KMS-11 (cell line): ENCODE measurements at regions not wholly inside any gene's neighbourhood (a gene's known extent, or its start where the extent isn't known, plus 50 kb on each side); places are given as distances from the start of the nearest gene placed in this dataset.

ENCODE experiments used
- H2AFZ ChIP-seq: fragments of 200-600 bp; sonication (generic); 2 replicates; pipeline ENCODE4 v1.6.1; 2016; ENCODE audit warnings: antibody characterized with exemption, mixed run types, low read depth
- H3K27ac ChIP-seq: fragments of 200-600 bp; sonication (generic); 2 replicates; pipeline ENCODE4 v1.6.1; 2016; ENCODE audit warnings: mild to moderate bottlenecking, mixed run types
- H3K27me3 ChIP-seq: fragments of 200-600 bp; sonication (generic); 2 replicates; pipeline ENCODE4 v1.6.1; 2017; ENCODE audit warnings: mild to moderate bottlenecking, low read depth, mixed run types, moderate library complexity; ENCODE audit not compliant: insufficient read depth
- H3K36me3 ChIP-seq: fragments of 200-600 bp; sonication (generic); 2 replicates; pipeline ENCODE4 v1.6.1; 2017; ENCODE audit warnings: mild to moderate bottlenecking, mixed run types; ENCODE audit not compliant: insufficient read depth
- H3K4me1 ChIP-seq: fragments of 200-600 bp; sonication (generic); 2 replicates; pipeline ENCODE4 v1.6.1; 2016; ENCODE audit warnings: mild to moderate bottlenecking, low read depth, mixed run types; ENCODE audit not compliant: poor library complexity, severe bottlenecking
- H3K4me2 ChIP-seq: fragments of 200-600 bp; sonication (generic); 2 replicates; pipeline ENCODE4 v1.7.0; 2016; ENCODE audit warnings: mild to moderate bottlenecking, mixed run types
- H3K4me3 ChIP-seq: fragments of 200-600 bp; sonication (generic); IDR thresholded peaks from 2 replicates; pipeline ENCODE4 v1.6.1; 2017; ENCODE audit warnings: low read depth, low read length, mixed read lengths; ENCODE audit not compliant: insufficient read depth
- H3K79me2 ChIP-seq: fragments of 200-600 bp; sonication (generic); 2 replicates; pipeline ENCODE4 v1.6.1; 2016; ENCODE audit warnings: low read depth, mixed run types; ENCODE audit not compliant: insufficient read depth
- H3K9ac ChIP-seq: fragments of 200-600 bp; sonication (generic); 2 replicates; pipeline ENCODE4 v1.6.1; 2016; ENCODE audit warnings: mild to moderate bottlenecking, mixed run types
- H4K20me1 ChIP-seq: fragments of 200-600 bp; sonication (generic); 2 replicates; pipeline ENCODE4 v1.6.1; 2016; ENCODE audit warnings: mild to moderate bottlenecking, mixed run types; ENCODE audit not compliant: insufficient read depth
- TF ChIP-seq, protein P1 (sequence below): fragments of 200-600 bp; sonication (generic); conservative IDR thresholded peaks from 2 replicates; pipeline ENCODE4 v1.6.1; 2017; ENCODE audit warnings: low read depth, mild to moderate bottlenecking, antibody characterized with exemption, low read length, moderate library complexity, mixed read lengths

DNA sequence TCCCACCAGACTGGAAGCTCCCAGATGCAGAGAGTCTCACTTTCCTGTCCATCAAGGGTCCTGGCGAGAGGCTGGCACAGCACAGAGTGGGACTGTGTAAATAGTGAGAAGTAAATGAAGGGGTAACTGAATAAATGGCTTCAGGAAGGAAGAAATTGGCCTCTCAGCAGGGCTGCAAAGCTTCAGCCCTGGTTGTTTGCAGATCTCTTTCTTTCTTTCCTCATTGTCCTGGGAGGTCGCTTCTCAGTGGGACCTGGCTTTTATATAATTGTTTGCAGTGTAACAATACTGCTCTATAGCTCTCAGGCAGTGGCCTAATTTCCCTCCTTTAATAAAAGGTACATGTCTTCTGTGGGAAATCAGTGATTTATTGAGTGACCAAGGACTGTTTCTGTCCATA is 74.9 kb upstream of the GPR45 start:
- Histone ChIP-seq H3K4me2 (no peak overlapping the region), H3K27ac (no peak overlapping the region), H3K9ac (no peak overlapping the region), H3K79me2 (no peaks in the 10 kb centered on the region), H3K4me1 (no peaks in the 10 kb centered on the region), H3K36me3 (no peaks in the 10 kb centered on the region), H4K20me1 (no peaks in the 10 kb centered on the region), H3K27me3 (no peaks in the 10 kb centered on the region), H3K4me3 (no peak overlapping the region), H2AFZ (no peak overlapping the region)
- TF ChIP-seq, protein P1, sequence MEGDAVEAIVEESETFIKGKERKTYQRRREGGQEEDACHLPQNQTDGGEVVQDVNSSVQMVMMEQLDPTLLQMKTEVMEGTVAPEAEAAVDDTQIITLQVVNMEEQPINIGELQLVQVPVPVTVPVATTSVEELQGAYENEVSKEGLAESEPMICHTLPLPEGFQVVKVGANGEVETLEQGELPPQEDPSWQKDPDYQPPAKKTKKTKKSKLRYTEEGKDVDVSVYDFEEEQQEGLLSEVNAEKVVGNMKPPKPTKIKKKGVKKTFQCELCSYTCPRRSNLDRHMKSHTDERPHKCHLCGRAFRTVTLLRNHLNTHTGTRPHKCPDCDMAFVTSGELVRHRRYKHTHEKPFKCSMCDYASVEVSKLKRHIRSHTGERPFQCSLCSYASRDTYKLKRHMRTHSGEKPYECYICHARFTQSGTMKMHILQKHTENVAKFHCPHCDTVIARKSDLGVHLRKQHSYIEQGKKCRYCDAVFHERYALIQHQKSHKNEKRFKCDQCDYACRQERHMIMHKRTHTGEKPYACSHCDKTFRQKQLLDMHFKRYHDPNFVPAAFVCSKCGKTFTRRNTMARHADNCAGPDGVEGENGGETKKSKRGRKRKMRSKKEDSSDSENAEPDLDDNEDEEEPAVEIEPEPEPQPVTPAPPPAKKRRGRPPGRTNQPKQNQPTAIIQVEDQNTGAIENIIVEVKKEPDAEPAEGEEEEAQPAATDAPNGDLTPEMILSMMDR, result no peak

DNA sequence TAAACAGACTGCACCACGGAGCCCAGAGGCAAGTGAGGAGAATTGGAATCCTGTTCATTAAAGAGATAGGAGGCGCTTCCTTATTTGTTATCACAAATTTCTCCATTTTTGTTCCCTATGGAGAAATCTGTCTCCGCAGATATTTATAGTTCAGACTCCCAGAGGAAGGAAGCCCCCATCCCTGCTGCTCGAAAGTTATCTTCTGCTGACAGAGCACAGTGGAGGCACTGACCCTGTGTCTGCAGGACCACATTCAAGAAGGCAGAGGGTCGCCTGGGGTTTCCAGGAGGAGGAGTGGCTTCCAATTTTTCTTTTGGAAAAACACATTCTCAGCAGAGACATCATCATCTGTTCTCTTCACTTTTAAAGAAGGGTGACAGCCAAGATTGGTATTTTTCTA is 73.0 kb upstream of the GPR45 start:
- no peak overlapping the region for H3K27ac ChIP-seq
- H3K4me1 ChIP-seq, result no peaks in the 10 kb centered on the region
- H4K20me1 ChIP-seq, result no peaks in the 10 kb centered on the region
- no peak overlapping the region for H3K4me2 ChIP-seq
- H3K36me3 ChIP-seq, result no peaks in the 10 kb centered on the region
- H3K27me3 ChIP-seq, result no peaks in the 10 kb centered on the region
- H3K4me3 ChIP-seq, result no peak overlapping the region
- TF ChIP-seq, protein P1, result no peak
- H2AFZ ChIP-seq, result no peak overlapping the region
- H3K9ac ChIP-seq, result no peak overlapping the region
- no peaks in the 10 kb centered on the region for H3K79me2 ChIP-seq

DNA sequence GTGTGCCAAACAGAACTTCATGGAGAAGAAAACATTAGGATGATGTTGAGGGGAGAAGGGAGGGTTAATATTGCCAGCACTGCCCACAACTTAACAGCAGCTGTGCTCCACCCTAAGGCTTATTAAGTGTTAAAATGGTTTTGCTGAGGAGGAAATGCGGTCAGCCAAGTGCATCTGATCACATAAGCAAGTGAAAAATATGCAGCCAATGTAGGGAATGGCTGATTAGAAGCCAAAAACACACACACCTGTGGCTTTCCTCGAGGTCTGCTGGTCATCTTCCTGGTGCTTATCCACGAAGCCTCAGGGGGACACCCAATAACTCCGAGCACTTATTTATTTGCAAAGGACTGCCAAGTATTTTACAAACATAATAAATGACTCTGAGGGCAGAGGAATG is 66.3 kb upstream of the GPR45 start:
- Histone ChIP-seq H3K36me3 (no peaks in the 10 kb centered on the region), H2AFZ (peak overlapping the region; percentile 41; the same call in 1 of the 2 replicates), H3K4me3 (no peak overlapping the region), H3K4me2 (peak overlapping the region; percentile 25; the same call in 1 of the 2 replicates), H3K79me2 (no peaks in the 10 kb centered on the region), H3K4me1 (peaks cover 18% of the 10 kb centered on the region), H3K27me3 (no peaks in the 10 kb centered on the region), H3K27ac (no peak overlapping the region), H3K9ac (no peak overlapping the region), H4K20me1 (no peaks in the 10 kb centered on the region)
- TF ChIP-seq, protein P1, result no peak

DNA sequence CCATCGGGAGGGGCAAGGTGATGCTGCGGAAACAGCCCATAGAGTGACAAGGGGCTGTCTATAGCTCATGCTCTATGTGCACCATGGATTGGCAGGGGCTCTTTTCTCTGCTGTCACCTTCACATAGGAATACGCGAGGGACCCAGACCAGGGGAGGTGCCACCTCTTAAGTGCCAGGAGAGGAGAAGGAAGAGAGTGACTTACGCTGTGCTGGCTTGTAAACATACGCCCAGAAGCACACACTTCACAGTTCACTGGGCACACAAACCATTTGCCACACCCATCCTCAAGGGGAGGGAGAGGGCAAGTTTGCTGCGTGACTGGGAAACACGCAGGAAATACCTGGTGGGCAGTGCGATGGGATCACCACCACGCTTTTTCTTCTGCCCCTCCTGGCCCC is 65.1 kb upstream of the GPR45 start:
- H3K4me2 ChIP-seq, result no peak overlapping the region
- H3K27ac ChIP-seq, result no peak overlapping the region
- no peak overlapping the region for H3K9ac ChIP-seq
- no peak overlapping the region for H3K4me3 ChIP-seq
- no peaks in the 10 kb centered on the region for H3K27me3 ChIP-seq
- H3K79me2 ChIP-seq, result no peaks in the 10 kb centered on the region
- no peaks in the 10 kb centered on the region for H3K36me3 ChIP-seq
- H4K20me1 ChIP-seq, result no peaks in the 10 kb centered on the region
- H3K4me1 ChIP-seq, result peaks cover 18% of the 10 kb centered on the region
- no peak overlapping the region for H2AFZ ChIP-seq
- TF ChIP-seq, protein P1, result no peak
